Suppressor macrophage treated with lipopolysaccharide for 4 hours (primary cell): ENCODE measurements at regions not wholly inside any gene's neighbourhood (a gene's known extent, or its start where the extent isn't known, plus 50 kb on each side); places are given as distances from the start of the nearest gene placed in this dataset.

Experiments
- DNase-seq: peaks from one replicate; pipeline ENCODE4 v3.0.0-alpha.2; 2020

GRCh38 chr7:45359250-45359649, 201.7 kb downstream of the RAMP3 start:
- no peak for DNase-seq

GRCh38 chr7:45359776-45360175, 202.2 kb downstream of the RAMP3 start:
- DNase-seq: no peak

GRCh38 chr7:45363669-45364068, 206.1 kb downstream of the RAMP3 start:
- DNase-seq: no peak

GRCh38 chr7:45365341-45365740, 207.8 kb downstream of the RAMP3 start:
- no peak for DNase-seq

GRCh38 chr7:45366475-45366874, 207.7 kb upstream of the ADCY1 start:
- DNase-seq: no peak

GRCh38 chr7:45367026-45367425, 207.1 kb upstream of the ADCY1 start:
- no peak for DNase-seq

GRCh38 chr7:45368129-45368807, 205.9 kb upstream of the ADCY1 start:
- DNase-seq: no peak

- no peak for DNase-seq
Measured at GRCh38 chr7:45384499-45384898, 189.7 kb upstream of the ADCY1 start.

GRCh38 chr7:45387837-45388236, 186.3 kb upstream of the ADCY1 start:
- no peak for DNase-seq

- DNase-seq: no peak
Measured at GRCh38 chr7:45389073-45389872, 184.9 kb upstream of the ADCY1 start.

GRCh38 chr7:45390180-45390579, 184.0 kb upstream of the ADCY1 start:
- no peak for DNase-seq

GRCh38 chr7:45390731-45391130, 183.4 kb upstream of the ADCY1 start:
- peak; percentile 33 for DNase-seq

- no peak for DNase-seq
Measured at GRCh38 chr7:45391618-45392451, 182.3 kb upstream of the ADCY1 start.

GRCh38 chr7:45394117-45394708, 180.0 kb upstream of the ADCY1 start:
- no peak for DNase-seq

GRCh38 chr7:45399069-45399468, 175.1 kb upstream of the ADCY1 start:
- DNase-seq: no peak

- DNase-seq: no peak
Measured at GRCh38 chr7:45400680-45401079, 173.5 kb upstream of the ADCY1 start.

GRCh38 chr7:45401155-45401554, 173.0 kb upstream of the ADCY1 start:
- DNase-seq: no peak

- no peak for DNase-seq
Measured at GRCh38 chr7:45401851-45402250, 172.3 kb upstream of the ADCY1 start.

- DNase-seq: peak; percentile 88
Measured at GRCh38 chr7:45402480-45403218, 171.5 kb upstream of the ADCY1 start.

GRCh38 chr7:45404622-45405021, 169.5 kb upstream of the ADCY1 start:
- DNase-seq: peak; percentile 9

- no peak for DNase-seq
Measured at GRCh38 chr7:45407730-45408408, 166.3 kb upstream of the ADCY1 start.

- no peak for DNase-seq
Measured at GRCh38 chr7:45408409-45408737, 165.8 kb upstream of the ADCY1 start.
